SJSA1 (cell line): ENCODE measurements at regions not wholly inside any gene's neighbourhood (a gene's known extent, or its start where the extent isn't known, plus 50 kb on each side); places are given as distances from the start of the nearest gene placed in this dataset.

Experiments used
- DNase-seq, 2 experiments: peaks; one replicate each; pipeline ENCODE4 v3.0.0-alpha.2; 2015 to 2020; ENCODE audit warnings: low spot score in 2 of 2, low read depth in 1 of 2
- H3K27ac ChIP-seq: fragments of 250-450 bp; sonication (Bioruptor Pico); 2 replicates; pipeline ENCODE4 v1.5.1; 2020; ENCODE audit warnings: mild to moderate bottlenecking, moderate library complexity
- H3K27me3 ChIP-seq: fragments of 250-450 bp; sonication (Bioruptor Pico); replicated peaks from 2 replicates; pipeline ENCODE4 v1.5.1; 2020; ENCODE audit warnings: mild to moderate bottlenecking, moderate library complexity
- H3K36me3 ChIP-seq: fragments of 250-450 bp; sonication (Bioruptor Pico); 2 replicates; pipeline ENCODE4 v1.5.1; 2020; ENCODE audit warnings: mild to moderate bottlenecking
- H3K4me1 ChIP-seq: fragments of 250-450 bp; sonication (Bioruptor Pico); replicated peaks from 2 replicates; pipeline ENCODE4 v1.6.1; 2021; ENCODE audit warnings: mild to moderate bottlenecking
- H3K4me3 ChIP-seq: fragments of 250-450 bp; sonication (Bioruptor Pico); 2 replicates; pipeline ENCODE4 v1.5.1; 2020; ENCODE audit warnings: mild to moderate bottlenecking
- H3K9me3 ChIP-seq: fragments of 250-450 bp; sonication (Bioruptor Pico); replicated peaks from 2 replicates; pipeline ENCODE4 v1.5.1; 2020; ENCODE audit warnings: mild to moderate bottlenecking

GRCh38 chr6:142542704-142543233 lies 241.0 kb downstream of the ADGRG6 start:
- Histone ChIP-seq H3K4me1 (no peaks in the 10 kb centered on the region), H3K36me3 (no peaks in the 10 kb centered on the region), H3K9me3 (no peaks in the 10 kb centered on the region; the same call in 1 of the 2 replicates), H3K27me3 (0 out of 2 replicates have a peak, but pooled peaks cover under 1% of the 10 kb centered on the region), H3K27ac (no peak overlapping the region), H3K4me3 (no peak overlapping the region)
- no peak for DNase-seq

- peaks cover 2% of the 10 kb centered on the region; the same call in 1 of the 2 replicates for H3K27me3 ChIP-seq
- no peak overlapping the region for H3K4me3 ChIP-seq
- no peak overlapping the region for H3K27ac ChIP-seq
- H3K4me1 ChIP-seq, result no peaks in the 10 kb centered on the region
- no peak for DNase-seq
- H3K36me3 ChIP-seq, result no peaks in the 10 kb centered on the region
- H3K9me3 ChIP-seq, result no peaks in the 10 kb centered on the region; the same call in 1 of the 2 replicates
Measured at GRCh38 chr6:142543606-142544005, 241.8 kb downstream of the ADGRG6 start.

- Histone ChIP-seq H3K36me3 (no peaks in the 10 kb centered on the region), H3K27ac (no peak overlapping the region), H3K9me3 (no peaks in the 10 kb centered on the region; the same call in 1 of the 2 replicates), H3K4me1 (no peaks in the 10 kb centered on the region), H3K27me3 (peaks cover 2% of the 10 kb centered on the region; the same call in 1 of the 2 replicates), H3K4me3 (no peak overlapping the region)
- no peak for DNase-seq
Measured at GRCh38 chr6:142544199-142544838, 242.5 kb downstream of the ADGRG6 start.

- peaks cover 2% of the 10 kb centered on the region; the same call in 1 of the 2 replicates for H3K27me3 ChIP-seq
- no peak overlapping the region for H3K27ac ChIP-seq
- H3K4me1 ChIP-seq, result no peaks in the 10 kb centered on the region
- no peaks in the 10 kb centered on the region for H3K36me3 ChIP-seq
- DNase-seq, result no peak
- H3K9me3 ChIP-seq, result no peaks in the 10 kb centered on the region; the same call in 1 of the 2 replicates
- H3K4me3 ChIP-seq, result no peak overlapping the region
Measured at GRCh38 chr6:142545147-142545546, 243.3 kb downstream of the ADGRG6 start.

GRCh38 chr6:142548566-142548965 lies 246.8 kb downstream of the ADGRG6 start:
- Histone ChIP-seq H3K27ac (no peak overlapping the region), H3K9me3 (no peaks in the 10 kb centered on the region)

GRCh38 chr6:142550310-142551063 lies 248.7 kb downstream of the ADGRG6 start:
- no peak overlapping the region for H3K4me3 ChIP-seq

More at GRCh38 chr6:142548566-142548965, 246.8 kb downstream of the ADGRG6 start:
- H3K36me3 ChIP-seq, result no peaks in the 10 kb centered on the region
- H3K27me3 ChIP-seq, result peaks cover 2% of the 10 kb centered on the region; the same call in 1 of the 2 replicates
- no peaks in the 10 kb centered on the region for H3K4me1 ChIP-seq
- no peak overlapping the region for H3K4me3 ChIP-seq
- DNase-seq, result no peak

GRCh38 chr6:142551274-142551811 lies 249.5 kb downstream of the ADGRG6 start:
- Histone ChIP-seq H3K27ac (no peak overlapping the region), H3K36me3 (no peaks in the 10 kb centered on the region), H3K4me3 (no peak overlapping the region), H3K27me3 (peaks cover 2% of the 10 kb centered on the region; the same call in 1 of the 2 replicates), H3K4me1 (no peaks in the 10 kb centered on the region), H3K9me3 (no peaks in the 10 kb centered on the region)
- no peak for DNase-seq

More at GRCh38 chr6:142550310-142551063, 248.7 kb downstream of the ADGRG6 start:
- Histone ChIP-seq H3K4me1 (no peaks in the 10 kb centered on the region), H3K27ac (no peak overlapping the region), H3K9me3 (no peaks in the 10 kb centered on the region), H3K27me3 (peaks cover 2% of the 10 kb centered on the region; the same call in 1 of the 2 replicates), H3K36me3 (no peaks in the 10 kb centered on the region)
- no peak for DNase-seq

GRCh38 chr6:142558786-142559185 lies 257.0 kb downstream of the ADGRG6 start:
- H3K9me3 ChIP-seq, result no peaks in the 10 kb centered on the region
- H3K27ac ChIP-seq, result no peak overlapping the region
- no peak overlapping the region for H3K4me3 ChIP-seq
- no peak for DNase-seq
- H3K4me1 ChIP-seq, result no peaks in the 10 kb centered on the region
- no peaks in the 10 kb centered on the region for H3K36me3 ChIP-seq
- H3K27me3 ChIP-seq, result no peaks in the 10 kb centered on the region

- H3K27me3 ChIP-seq, result no peaks in the 10 kb centered on the region
Measured at GRCh38 chr6:142561511-142562265, 259.9 kb downstream of the ADGRG6 start.

GRCh38 chr6:142562865-142563264 lies 261.1 kb downstream of the ADGRG6 start:
- DNase-seq, result no peak
- no peaks in the 10 kb centered on the region for H3K27me3 ChIP-seq
- no peaks in the 10 kb centered on the region for H3K36me3 ChIP-seq
- H3K4me1 ChIP-seq, result no peaks in the 10 kb centered on the region
- no peaks in the 10 kb centered on the region for H3K9me3 ChIP-seq
- H3K4me3 ChIP-seq, result no peak overlapping the region
- H3K27ac ChIP-seq, result no peak overlapping the region

More at GRCh38 chr6:142561511-142562265, 259.9 kb downstream of the ADGRG6 start:
- no peaks in the 10 kb centered on the region for H3K9me3 ChIP-seq
- no peaks in the 10 kb centered on the region for H3K36me3 ChIP-seq
- no peak overlapping the region for H3K27ac ChIP-seq
- no peak overlapping the region for H3K4me3 ChIP-seq
- DNase-seq, result no peak
- no peaks in the 10 kb centered on the region for H3K4me1 ChIP-seq

- Histone ChIP-seq H3K27ac (no peak overlapping the region), H3K4me1 (no peaks in the 10 kb centered on the region), H3K4me3 (no peak overlapping the region), H3K36me3 (no peaks in the 10 kb centered on the region), H3K9me3 (no peaks in the 10 kb centered on the region), H3K27me3 (no peaks in the 10 kb centered on the region)
- DNase-seq, result peak in 1 of 2 experiments; percentile 48
Measured at GRCh38 chr6:142566628-142567396, 265.0 kb downstream of the ADGRG6 start.

- Histone ChIP-seq H3K27me3 (no peaks in the 10 kb centered on the region), H3K27ac (no peak overlapping the region), H3K36me3 (no peaks in the 10 kb centered on the region), H3K4me1 (no peaks in the 10 kb centered on the region), H3K4me3 (no peak overlapping the region), H3K9me3 (no peaks in the 10 kb centered on the region)
- DNase-seq, result no peak
Measured at GRCh38 chr6:142567461-142567860, 265.7 kb downstream of the ADGRG6 start.
